ENCODE measurements at regions not wholly inside any gene's neighbourhood (a gene's known extent, or its start where the extent isn't known, plus 50 kb on each side); places are given as distances from the start of the nearest gene placed in this dataset.
A peak's percentile ranks its signal among the peaks of the same experiment; 100 is the strongest.

DNA sequence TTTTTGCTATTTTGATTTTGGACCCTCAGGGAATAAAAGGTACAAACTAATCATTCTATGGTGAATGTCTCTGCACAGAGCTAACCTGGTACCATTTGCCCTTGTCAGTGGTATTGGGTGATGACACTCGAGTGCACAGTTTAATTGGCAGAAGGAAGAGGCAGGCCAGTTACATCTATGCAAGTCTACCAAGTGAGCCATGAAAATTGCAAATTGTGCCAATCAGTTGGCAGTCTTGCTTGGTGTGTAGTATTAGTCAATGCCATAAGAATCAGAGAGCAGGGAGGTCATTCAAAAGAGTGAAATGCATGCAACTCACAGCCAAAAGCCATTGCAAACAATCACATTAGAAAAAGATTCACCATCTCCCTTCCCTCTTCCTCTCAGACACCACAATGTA, 479.6 kb downstream of the ADAMTS20 start:
- H3K36me3 ChIP-seq (ENCODE audit: control insufficient read depth in 4 of 4, insufficient read depth in 4 of 4, low read length in 4 of 4), result no peaks in the 10 kb centered on the region
- H3K27me3 ChIP-seq (ENCODE audit: control insufficient read depth in 3 of 3, insufficient read depth in 3 of 3, low read length in 2 of 3), result no peaks in the 10 kb centered on the region
- H3K9me3 ChIP-seq (ENCODE audit: control insufficient read depth in 4 of 4, insufficient read depth in 3 of 4, low read length in 3 of 4), result no peaks in the 10 kb centered on the region
- WGBS, 2 donors, result 91 to 95% methylated on average over 1 of the region's 1 CpG
- H3K4me3 ChIP-seq, result no peak overlapping the region
- TF ChIP-seq, protein P1, sequence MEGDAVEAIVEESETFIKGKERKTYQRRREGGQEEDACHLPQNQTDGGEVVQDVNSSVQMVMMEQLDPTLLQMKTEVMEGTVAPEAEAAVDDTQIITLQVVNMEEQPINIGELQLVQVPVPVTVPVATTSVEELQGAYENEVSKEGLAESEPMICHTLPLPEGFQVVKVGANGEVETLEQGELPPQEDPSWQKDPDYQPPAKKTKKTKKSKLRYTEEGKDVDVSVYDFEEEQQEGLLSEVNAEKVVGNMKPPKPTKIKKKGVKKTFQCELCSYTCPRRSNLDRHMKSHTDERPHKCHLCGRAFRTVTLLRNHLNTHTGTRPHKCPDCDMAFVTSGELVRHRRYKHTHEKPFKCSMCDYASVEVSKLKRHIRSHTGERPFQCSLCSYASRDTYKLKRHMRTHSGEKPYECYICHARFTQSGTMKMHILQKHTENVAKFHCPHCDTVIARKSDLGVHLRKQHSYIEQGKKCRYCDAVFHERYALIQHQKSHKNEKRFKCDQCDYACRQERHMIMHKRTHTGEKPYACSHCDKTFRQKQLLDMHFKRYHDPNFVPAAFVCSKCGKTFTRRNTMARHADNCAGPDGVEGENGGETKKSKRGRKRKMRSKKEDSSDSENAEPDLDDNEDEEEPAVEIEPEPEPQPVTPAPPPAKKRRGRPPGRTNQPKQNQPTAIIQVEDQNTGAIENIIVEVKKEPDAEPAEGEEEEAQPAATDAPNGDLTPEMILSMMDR (IDR thresholded peaks at IDR 0.05; ENCODE audit: control extremely low read depth, extremely low read depth), result no peak
- ATAC-seq (ENCODE audit: insufficient read depth, low FRiP score) (no peak), DNase-seq (no peak)
- peaks cover 0 to 5% (median 0%) of the 10 kb centered on the region in 5 donors for H3K4me1 ChIP-seq (ENCODE audit: control insufficient read depth in 5 of 5, insufficient read depth in 5 of 5, low read length in 5 of 5)
- H3K9ac ChIP-seq (ENCODE audit: insufficient read depth in 1 of 2, low read length in 2 of 2), result no peak overlapping the region
- H3K27ac ChIP-seq (ENCODE audit: low read depth in 1 of 2, low read length in 1 of 2), result no peak overlapping the region

DNA sequence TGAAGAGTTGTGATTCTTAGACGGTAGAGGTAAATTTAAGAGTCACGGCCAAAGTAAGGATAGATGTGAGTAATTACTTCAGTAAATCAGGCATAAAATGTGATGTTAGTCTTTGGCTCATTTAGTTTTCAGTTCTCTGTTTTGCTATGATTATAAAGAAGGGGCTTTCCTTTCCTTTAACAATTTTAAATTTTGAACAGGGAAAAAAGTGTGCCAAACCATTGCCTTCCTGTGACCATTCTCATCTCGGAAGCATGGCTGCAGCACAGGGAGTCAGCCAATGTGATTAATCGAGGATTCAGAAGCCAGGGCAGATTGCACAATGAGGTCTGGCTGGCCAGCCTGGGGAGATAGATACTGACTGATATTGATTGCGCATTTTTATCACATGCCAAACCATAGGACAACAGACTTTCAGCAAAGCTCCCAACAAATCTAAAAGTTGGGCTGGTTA, 480.2 kb upstream of the PRICKLE1 start:
- H3K27me3 ChIP-seq (ENCODE audit: control insufficient read depth in 3 of 3, insufficient read depth in 3 of 3, low read length in 2 of 3), result no peaks in the 10 kb centered on the region
- H3K36me3 ChIP-seq (ENCODE audit: control insufficient read depth in 4 of 4, insufficient read depth in 4 of 4, low read length in 4 of 4), result no peaks in the 10 kb centered on the region

DNA sequence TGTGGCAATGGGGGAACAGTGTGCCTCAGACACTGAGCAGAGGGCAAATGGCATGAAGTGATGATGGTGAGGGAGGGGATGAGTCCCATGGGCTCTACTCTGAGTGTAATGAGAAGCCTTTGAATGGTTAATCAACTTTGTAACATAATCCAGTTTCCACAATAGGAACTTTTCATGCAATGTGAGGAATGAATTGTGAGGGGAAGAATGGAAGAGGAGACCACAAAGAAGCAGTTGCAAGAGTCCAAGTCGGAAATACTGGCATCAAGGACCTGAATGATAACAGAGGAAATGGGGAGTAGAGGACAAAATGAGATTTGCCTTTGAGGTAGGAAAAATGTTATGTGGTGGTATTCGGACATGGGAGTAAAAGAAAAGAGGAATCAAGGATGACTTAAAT, 476.9 kb upstream of the PRICKLE1 start:
- H3K9me3 ChIP-seq (ENCODE audit: control insufficient read depth in 4 of 4, insufficient read depth in 3 of 4, low read length in 3 of 4), result no peaks in the 10 kb centered on the region
- WGBS, 2 donors, result 41 to 65% methylated on average over 2 of the region's 2 CpGs
- H3K4me3 ChIP-seq, result no peak overlapping the region
- H3K27me3 ChIP-seq (ENCODE audit: control insufficient read depth in 3 of 3, insufficient read depth in 3 of 3, low read length in 2 of 3), result no peaks in the 10 kb centered on the region
- H3K36me3 ChIP-seq (ENCODE audit: control insufficient read depth in 4 of 4, insufficient read depth in 4 of 4, low read length in 4 of 4), result no peaks in the 10 kb centered on the region
- no peak for DNase-seq
- peaks cover 0 to 33% (median 12%) of the 10 kb centered on the region in 5 donors for H3K4me1 ChIP-seq (ENCODE audit: control insufficient read depth in 5 of 5, insufficient read depth in 5 of 5, low read length in 5 of 5)
- H3K9ac ChIP-seq (ENCODE audit: insufficient read depth in 1 of 2, low read length in 2 of 2), result no peak overlapping the region
- no peak for ATAC-seq (ENCODE audit: insufficient read depth, low FRiP score)
- TF ChIP-seq, protein P1 (IDR thresholded peaks at IDR 0.05; ENCODE audit: control extremely low read depth, extremely low read depth), result no peak
- H3K27ac ChIP-seq (ENCODE audit: low read depth in 1 of 2, low read length in 1 of 2), result no peak overlapping the region

More for the DNA sequence above, 480.2 kb upstream of the PRICKLE1 start:
- Histone ChIP-seq H3K4me3 (no peak overlapping the region), H3K9me3 (ENCODE audit: control insufficient read depth in 4 of 4, insufficient read depth in 3 of 4, low read length in 3 of 4) (no peaks in the 10 kb centered on the region), H3K27ac (ENCODE audit: low read depth in 1 of 2, low read length in 1 of 2) (no peak overlapping the region), H3K9ac (ENCODE audit: insufficient read depth in 1 of 2, low read length in 2 of 2) (no peak overlapping the region), H3K4me1 (ENCODE audit: control insufficient read depth in 5 of 5, insufficient read depth in 5 of 5, low read length in 5 of 5) (peaks cover 0 to 6% (median 0%) of the 10 kb centered on the region in 5 donors)
- 79 to 91% methylated on average over 5 of the region's 5 CpGs for WGBS, 2 donors
- TF ChIP-seq, protein P1 (IDR thresholded peaks at IDR 0.05; ENCODE audit: control extremely low read depth, extremely low read depth), result no peak
- ATAC-seq (ENCODE audit: insufficient read depth, low FRiP score) (no peak), DNase-seq (peak in 1 of 3 donors; percentile 44)

DNA sequence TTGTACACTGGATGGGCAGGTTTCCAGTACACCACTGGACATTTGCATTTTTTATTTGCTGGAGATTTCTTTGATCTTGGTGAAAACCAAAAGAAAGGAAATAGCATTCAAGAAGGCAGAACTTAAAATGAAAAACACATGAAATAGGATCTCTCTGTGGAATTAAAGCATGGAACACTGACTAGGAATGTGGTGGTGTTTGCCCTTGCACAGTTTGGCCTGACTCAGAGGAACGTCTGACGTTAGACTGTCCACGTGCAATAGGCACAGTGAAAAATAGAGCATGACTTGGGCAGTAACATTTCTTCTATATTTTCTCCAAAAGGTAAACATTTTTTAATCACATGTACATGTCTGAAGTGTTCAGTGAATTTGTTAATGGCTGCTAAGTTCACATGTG, 474.1 kb upstream of the PRICKLE1 start:
- Histone ChIP-seq H3K9ac (ENCODE audit: insufficient read depth in 1 of 2, low read length in 2 of 2) (no peak overlapping the region), H3K27ac (ENCODE audit: low read depth in 1 of 2, low read length in 1 of 2) (no peak overlapping the region), H3K9me3 (ENCODE audit: control insufficient read depth in 4 of 4, insufficient read depth in 3 of 4, low read length in 3 of 4) (no peaks in the 10 kb centered on the region), H3K4me3 (no peak overlapping the region), H3K27me3 (ENCODE audit: control insufficient read depth in 3 of 3, insufficient read depth in 3 of 3, low read length in 2 of 3) (no peaks in the 10 kb centered on the region), H3K4me1 (ENCODE audit: control insufficient read depth in 5 of 5, insufficient read depth in 5 of 5, low read length in 5 of 5) (peaks cover 0 to 27% (median 9%) of the 10 kb centered on the region in 5 donors), H3K36me3 (ENCODE audit: control insufficient read depth in 4 of 4, insufficient read depth in 4 of 4, low read length in 4 of 4) (no peaks in the 10 kb centered on the region)
- ATAC-seq (ENCODE audit: insufficient read depth, low FRiP score), result no peak
- TF ChIP-seq, protein P1 (IDR thresholded peaks at IDR 0.05; ENCODE audit: control extremely low read depth, extremely low read depth), result no peak
- DNase-seq, result peak in 1 of 3 donors; percentile 16
- 81 to 90% methylated on average over 3 of the region's 3 CpGs for WGBS, 2 donors

Data from lung (tissue), 11 donors.